Osteoblast (primary cell): ENCODE measurements at regions not wholly inside any gene's neighbourhood (a gene's known extent, or its start where the extent isn't known, plus 50 kb on each side); places are given as distances from the start of the nearest gene placed in this dataset.

Source experiments
- DNase-seq: peaks from one replicate; pipeline ENCODE4 v3.0.0; 2011; ENCODE audit warnings: low spot score, mixed read lengths; ENCODE audit not compliant: insufficient read length; ENCODE audit errors: missing footprints
- H2AFZ ChIP-seq: 2 replicates; pipeline ENCODE4 v1.6.0; 2011; ENCODE audit warnings: mild to moderate bottlenecking, low read length
- H3K27ac ChIP-seq: 2 replicates; pipeline ENCODE4 v1.5.1; 2011; ENCODE audit warnings: mild to moderate bottlenecking, low read depth, low read length, moderate library complexity
- H3K27me3 ChIP-seq: 2 replicates; pipeline ENCODE4 v1.6.0; 2012; ENCODE audit warnings: mild to moderate bottlenecking, control low read depth, inconsistent platforms, low read length, moderate library complexity; ENCODE audit not compliant: insufficient read depth
- H3K36me3 ChIP-seq: 2 replicates; pipeline ENCODE4 v1.5.1; 2011; ENCODE audit warnings: mild to moderate bottlenecking, low read length, control low read depth, moderate library complexity; ENCODE audit not compliant: insufficient read depth
- H3K4me1 ChIP-seq: 2 replicates; pipeline ENCODE4 v1.5.1; 2011; ENCODE audit warnings: mild to moderate bottlenecking, low read length, control low read depth, moderate library complexity; ENCODE audit not compliant: insufficient read depth
- H3K4me2 ChIP-seq: 2 replicates; pipeline ENCODE4 v1.6.0; 2011; ENCODE audit warnings: mild to moderate bottlenecking, low read length; ENCODE audit not compliant: insufficient read depth
- H3K4me3 ChIP-seq: fragments of 200-600 bp; sonication (generic); 3 replicates; pipeline ENCODE4 v1.5.1; 2012; ENCODE audit warnings: mild to moderate bottlenecking, low read length, inconsistent platforms; ENCODE audit not compliant: insufficient read depth
- H3K79me2 ChIP-seq: 2 replicates; pipeline ENCODE4 v1.6.0; 2012; ENCODE audit warnings: mild to moderate bottlenecking, low read length, control low read depth, inconsistent platforms; ENCODE audit not compliant: insufficient read depth
- H3K9me3 ChIP-seq: 2 replicates; pipeline ENCODE4 v1.5.1; 2011; ENCODE audit warnings: low read depth, low read length, control low read depth
- H4K20me1 ChIP-seq: 2 replicates; pipeline ENCODE4 v1.6.0; 2012; ENCODE audit warnings: mild to moderate bottlenecking, low read length, control low read depth; ENCODE audit not compliant: insufficient read depth
- TF ChIP-seq, protein P1 (sequence below): IDR thresholded peaks from 2 replicates; pipeline ENCODE4 v1.5.1; 2011; ENCODE audit warnings: mild to moderate bottlenecking, low read depth, low read length, moderate library complexity; ENCODE audit errors: extremely low read depth

DNA sequence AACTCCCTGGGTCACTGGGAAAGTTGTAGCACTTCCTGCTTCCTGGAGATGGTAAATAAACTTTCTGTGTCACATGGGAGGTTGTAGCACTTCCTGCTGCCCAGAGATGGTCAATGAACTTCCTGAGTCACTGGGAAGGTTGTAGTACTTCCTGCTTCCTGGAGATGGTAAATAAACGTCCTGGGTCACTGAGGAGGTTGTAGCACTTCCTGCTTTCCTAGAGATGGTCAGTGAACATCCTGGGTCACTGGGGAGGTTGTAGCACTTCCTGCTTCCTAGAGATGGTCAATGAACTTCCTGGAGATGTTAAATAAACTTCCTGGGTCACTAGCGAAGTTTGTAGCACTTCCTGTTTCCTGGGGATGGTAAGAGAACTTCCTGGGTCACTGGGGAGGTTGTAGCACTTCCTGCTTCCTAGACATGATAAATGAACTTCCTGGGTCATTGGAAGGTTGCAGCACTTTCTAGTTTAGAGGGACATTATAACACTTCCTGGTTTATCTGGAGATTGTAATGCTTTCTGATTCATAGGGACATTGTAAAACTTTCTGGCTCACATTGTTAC is 62.3 kb upstream of the CD99 start:
- Histone ChIP-seq H3K36me3 (no peaks in the 10 kb centered on the region), H3K4me3 (no peak overlapping the region), H3K27me3 (no peaks in the 10 kb centered on the region), H3K4me2 (no peak overlapping the region), H4K20me1 (no peaks in the 10 kb centered on the region), H3K27ac (no peak overlapping the region), H3K4me1 (no peaks in the 10 kb centered on the region), H3K9me3 (no peaks in the 10 kb centered on the region), H2AFZ (no peak overlapping the region), H3K79me2 (no peaks in the 10 kb centered on the region)
- DNase-seq: no peak
- TF ChIP-seq, protein P1, sequence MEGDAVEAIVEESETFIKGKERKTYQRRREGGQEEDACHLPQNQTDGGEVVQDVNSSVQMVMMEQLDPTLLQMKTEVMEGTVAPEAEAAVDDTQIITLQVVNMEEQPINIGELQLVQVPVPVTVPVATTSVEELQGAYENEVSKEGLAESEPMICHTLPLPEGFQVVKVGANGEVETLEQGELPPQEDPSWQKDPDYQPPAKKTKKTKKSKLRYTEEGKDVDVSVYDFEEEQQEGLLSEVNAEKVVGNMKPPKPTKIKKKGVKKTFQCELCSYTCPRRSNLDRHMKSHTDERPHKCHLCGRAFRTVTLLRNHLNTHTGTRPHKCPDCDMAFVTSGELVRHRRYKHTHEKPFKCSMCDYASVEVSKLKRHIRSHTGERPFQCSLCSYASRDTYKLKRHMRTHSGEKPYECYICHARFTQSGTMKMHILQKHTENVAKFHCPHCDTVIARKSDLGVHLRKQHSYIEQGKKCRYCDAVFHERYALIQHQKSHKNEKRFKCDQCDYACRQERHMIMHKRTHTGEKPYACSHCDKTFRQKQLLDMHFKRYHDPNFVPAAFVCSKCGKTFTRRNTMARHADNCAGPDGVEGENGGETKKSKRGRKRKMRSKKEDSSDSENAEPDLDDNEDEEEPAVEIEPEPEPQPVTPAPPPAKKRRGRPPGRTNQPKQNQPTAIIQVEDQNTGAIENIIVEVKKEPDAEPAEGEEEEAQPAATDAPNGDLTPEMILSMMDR: no peak

DNA sequence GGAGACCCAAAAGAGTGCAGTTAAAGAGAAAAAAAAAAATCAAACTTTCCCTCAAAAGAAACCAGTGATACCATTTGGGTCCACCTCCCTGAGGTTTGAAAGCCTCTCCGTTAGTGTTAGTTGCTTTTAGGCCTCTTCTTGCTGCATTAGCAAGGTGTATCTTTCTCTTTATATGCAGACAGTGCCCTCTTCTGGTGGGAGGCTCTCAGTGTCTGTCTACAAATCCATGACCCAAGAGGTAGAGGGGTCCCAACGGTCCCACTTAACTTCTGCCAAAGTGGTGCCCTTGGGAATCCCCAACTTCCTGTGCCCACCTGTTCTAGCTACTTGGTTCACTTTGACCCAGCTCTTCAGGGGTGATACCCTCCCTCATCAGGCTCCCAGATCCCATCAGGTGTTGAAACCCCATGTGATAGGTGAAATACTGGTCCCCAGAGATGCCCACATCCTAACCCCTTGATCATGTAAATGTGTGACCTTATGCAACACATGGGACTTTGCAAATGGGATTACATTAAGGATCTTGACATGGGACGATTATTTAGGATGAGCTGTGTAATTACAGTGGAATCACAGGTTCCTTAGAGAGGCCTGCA is 63.7 kb upstream of the CD99 start:
- TF ChIP-seq, protein P1: peak; percentile 68
- no peaks in the 10 kb centered on the region for H3K79me2 ChIP-seq
- no peaks in the 10 kb centered on the region for H4K20me1 ChIP-seq
- no peak overlapping the region for H3K4me2 ChIP-seq
- H3K9me3 ChIP-seq: no peaks in the 10 kb centered on the region
- DNase-seq: no peak
- no peak overlapping the region for H2AFZ ChIP-seq
- H3K27ac ChIP-seq: no peak overlapping the region
- no peak overlapping the region for H3K4me3 ChIP-seq
- H3K27me3 ChIP-seq: no peaks in the 10 kb centered on the region
- H3K4me1 ChIP-seq: no peaks in the 10 kb centered on the region
- no peaks in the 10 kb centered on the region for H3K36me3 ChIP-seq

DNA sequence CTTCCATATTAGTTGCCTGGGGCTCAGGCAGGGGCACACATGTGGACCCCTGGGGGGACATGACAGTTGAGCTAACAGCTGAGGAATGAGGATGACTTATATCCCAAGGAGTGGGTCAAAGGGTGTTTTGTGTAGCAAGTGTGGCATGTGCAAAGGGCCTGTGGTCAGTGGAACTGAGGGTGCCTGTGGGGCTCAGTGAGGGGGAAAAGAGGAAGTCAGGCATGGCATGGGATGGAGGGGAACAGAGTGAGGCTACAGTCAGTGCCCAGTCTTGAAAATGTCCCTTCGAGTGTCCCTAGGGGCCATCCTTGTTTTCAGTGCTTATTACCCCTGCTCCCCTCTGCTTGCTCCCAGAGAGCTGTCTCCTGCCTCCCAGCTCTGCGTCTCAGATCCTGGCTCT is 64.3 kb upstream of the CD99 start:
- Histone ChIP-seq H3K27me3 (no peaks in the 10 kb centered on the region), H3K36me3 (no peaks in the 10 kb centered on the region), H3K9me3 (no peaks in the 10 kb centered on the region), H4K20me1 (no peaks in the 10 kb centered on the region), H3K79me2 (no peaks in the 10 kb centered on the region), H3K4me3 (no peak overlapping the region), H3K4me1 (no peaks in the 10 kb centered on the region), H2AFZ (no peak overlapping the region), H3K4me2 (no peak overlapping the region), H3K27ac (no peak overlapping the region)
- TF ChIP-seq, protein P1: no peak
- no peak for DNase-seq

DNA sequence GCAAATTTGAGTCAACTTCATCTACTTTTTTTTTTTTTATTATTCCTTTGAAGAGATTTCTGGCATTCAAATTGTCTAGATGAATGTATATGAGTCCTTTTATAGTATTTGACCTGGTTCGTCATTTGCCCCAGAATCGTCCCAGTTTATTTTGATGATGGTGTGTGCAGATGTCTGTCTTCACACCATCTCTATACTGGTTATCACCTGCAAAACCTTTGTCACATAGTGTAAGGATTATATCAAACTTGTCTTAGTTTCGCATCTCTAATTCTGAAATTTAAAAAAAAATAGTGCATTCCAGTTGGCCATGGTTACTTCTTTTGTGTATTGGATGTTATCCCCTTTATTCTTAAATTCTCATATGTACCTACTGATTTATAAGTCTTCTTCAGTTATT is 70.5 kb upstream of the CD99 start:
- H2AFZ ChIP-seq: no peak overlapping the region
- no peaks in the 10 kb centered on the region for H3K4me1 ChIP-seq
- H4K20me1 ChIP-seq: no peaks in the 10 kb centered on the region
- DNase-seq: no peak
- no peak overlapping the region for H3K4me3 ChIP-seq
- no peaks in the 10 kb centered on the region for H3K27me3 ChIP-seq
- TF ChIP-seq, protein P1: no peak
- no peak overlapping the region for H3K27ac ChIP-seq
- no peaks in the 10 kb centered on the region for H3K9me3 ChIP-seq
- no peak overlapping the region for H3K4me2 ChIP-seq
- H3K79me2 ChIP-seq: no peaks in the 10 kb centered on the region
- no peaks in the 10 kb centered on the region for H3K36me3 ChIP-seq
